ENCODE measurements at regions not wholly inside any gene's neighbourhood (a gene's known extent, or its start where the extent isn't known, plus 50 kb on each side); places are given as distances from the start of the nearest gene placed in this dataset.

- Mint-ChIP-seq H3K9me3 (no peaks in the 10 kb centered on the region), H3K36me3 (ENCODE audit: low read depth) (no peaks in the 10 kb centered on the region), H3K27ac (no peak overlapping the region), H3K4me1 (ENCODE audit: low read depth) (no peaks in the 10 kb centered on the region), H3K27me3 (ENCODE audit: low read depth) (peaks cover 5% of the 10 kb centered on the region), H3K4me3 (no peak overlapping the region)
- CTCF ChIA-PET, result no interaction called here
- intact Hi-C loops (cut with micrococcal nuclease), result no loop called here
- DNase-seq, result no peak
Observed at GRCh38 chr13:76505437-76505836, 380.8 kb downstream of the KCTD12 start.

DNA sequence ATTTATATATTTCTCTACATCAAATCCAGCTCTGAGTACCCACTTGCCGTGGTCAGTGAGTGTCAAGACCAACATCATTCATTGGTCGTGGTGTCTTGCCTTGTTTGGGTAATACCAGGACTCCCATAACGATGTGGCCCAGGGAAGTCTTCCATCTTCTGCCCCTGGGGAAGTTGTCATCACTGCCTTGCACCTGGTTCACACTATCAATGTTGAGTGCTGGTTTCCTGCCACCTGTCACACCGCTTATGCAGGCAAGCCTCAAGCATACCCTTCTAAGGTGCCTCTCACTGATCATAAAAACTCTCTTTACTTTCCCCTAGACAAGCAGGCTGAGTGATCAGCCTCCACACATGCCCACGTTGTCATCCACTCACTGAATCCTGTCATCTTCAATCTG, 382.4 kb downstream of the KCTD12 start:
- H3K9me3 Mint-ChIP-seq, result no peaks in the 10 kb centered on the region
- H3K36me3 Mint-ChIP-seq (ENCODE audit: low read depth), result no peaks in the 10 kb centered on the region
- H3K4me3 Mint-ChIP-seq, result no peak overlapping the region
- no peak for DNase-seq
- H3K4me1 Mint-ChIP-seq (ENCODE audit: low read depth), result no peaks in the 10 kb centered on the region
- H3K27me3 Mint-ChIP-seq (ENCODE audit: low read depth), result peaks cover 5% of the 10 kb centered on the region
- CTCF ChIA-PET, result no interaction called here
- H3K27ac Mint-ChIP-seq, result no peak overlapping the region
- intact Hi-C loops (cut with micrococcal nuclease), result no loop called here

DNA sequence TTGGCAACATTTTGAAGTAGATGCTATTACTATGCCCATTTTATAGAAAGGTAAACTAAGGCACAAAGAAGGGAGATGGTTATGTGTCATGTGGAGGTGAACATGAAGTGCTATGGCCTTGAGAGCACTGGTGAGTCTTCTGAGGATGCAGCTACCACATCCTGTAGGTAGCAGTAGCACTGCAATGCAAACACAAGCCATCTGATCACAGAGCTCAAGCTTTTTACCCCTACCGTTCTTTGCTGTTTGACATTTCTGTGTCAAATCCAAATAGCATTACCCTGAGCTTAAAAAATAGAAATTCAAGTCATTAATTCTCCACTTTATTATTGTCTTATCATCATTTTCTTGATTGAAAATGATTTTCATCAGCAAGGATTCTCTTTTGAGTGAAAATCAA, 382.9 kb downstream of the KCTD12 start:
- no peak for DNase-seq
- no peaks in the 10 kb centered on the region for H3K4me1 Mint-ChIP-seq (ENCODE audit: low read depth)

DNA sequence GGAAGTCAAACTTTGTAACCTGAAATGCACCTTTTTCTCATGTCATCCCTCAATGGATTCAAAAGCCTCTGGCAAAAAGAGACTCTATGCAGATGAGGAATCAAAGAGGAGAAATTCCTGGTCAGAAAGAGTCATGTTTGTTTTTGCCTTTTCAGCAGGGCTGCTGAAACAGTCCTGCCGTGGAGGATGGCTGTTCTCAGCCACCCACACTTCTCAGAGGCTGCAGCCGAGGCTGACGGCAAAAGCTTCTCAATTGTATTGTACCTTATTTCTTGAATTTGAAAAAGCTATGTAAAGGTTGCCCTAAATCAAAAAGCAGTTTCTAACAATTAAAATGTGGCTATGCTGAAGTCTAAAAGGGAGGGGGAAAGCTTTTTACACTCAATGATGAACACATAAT, 385.3 kb downstream of the KCTD12 start:
- Mint-ChIP-seq H3K27ac (no peak overlapping the region), H3K36me3 (ENCODE audit: low read depth) (no peaks in the 10 kb centered on the region), H3K4me3 (no peak overlapping the region), H3K27me3 (ENCODE audit: low read depth) (peaks cover 6% of the 10 kb centered on the region), H3K4me1 (ENCODE audit: low read depth) (no peaks in the 10 kb centered on the region), H3K9me3 (no peaks in the 10 kb centered on the region)
- CTCF ChIA-PET, result no interaction called here
- no peak for DNase-seq
- intact Hi-C loops (cut with micrococcal nuclease), result no loop called here

More for the DNA sequence above, 382.9 kb downstream of the KCTD12 start:
- Mint-ChIP-seq H3K36me3 (ENCODE audit: low read depth) (no peaks in the 10 kb centered on the region), H3K9me3 (no peaks in the 10 kb centered on the region), H3K27ac (no peak overlapping the region), H3K27me3 (ENCODE audit: low read depth) (peaks cover 5% of the 10 kb centered on the region), H3K4me3 (no peak overlapping the region)
- CTCF ChIA-PET, result no interaction called here
- intact Hi-C loops (cut with micrococcal nuclease), result no loop called here

DNA sequence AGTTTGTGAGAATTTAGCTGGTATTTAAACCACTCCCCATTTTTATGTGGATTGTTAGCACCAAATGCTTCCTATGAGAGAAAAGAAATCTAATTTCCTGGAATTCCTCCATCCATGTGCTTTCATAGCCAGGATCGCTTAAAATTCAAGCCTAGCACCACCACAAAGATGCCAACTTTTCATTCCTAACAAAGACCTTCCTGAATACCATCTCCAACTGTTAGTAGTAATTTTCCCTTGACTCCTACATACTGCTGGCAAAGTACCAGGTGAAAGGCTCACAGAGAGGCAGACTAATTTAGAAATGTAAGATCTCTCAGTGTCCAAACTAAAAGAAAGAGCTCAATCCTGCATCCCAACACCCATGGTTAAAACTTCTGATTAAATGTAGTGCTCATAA, 386.3 kb downstream of the KCTD12 start:
- no peak overlapping the region for H3K4me3 Mint-ChIP-seq
- no peaks in the 10 kb centered on the region for H3K36me3 Mint-ChIP-seq (ENCODE audit: low read depth)
- H3K27ac Mint-ChIP-seq, result no peak overlapping the region
- DNase-seq, result no peak
- CTCF ChIA-PET, result interaction anchor here (0.6 kb wide), 1 partner anchor 11 kb away, joined by 4 read pairs; no protein-coding TSS in a partner anchor
- intact Hi-C loops (cut with micrococcal nuclease), result no loop called here
- no peaks in the 10 kb centered on the region for H3K9me3 Mint-ChIP-seq
- no peaks in the 10 kb centered on the region for H3K4me1 Mint-ChIP-seq (ENCODE audit: low read depth)
- peaks cover 3% of the 10 kb centered on the region for H3K27me3 Mint-ChIP-seq (ENCODE audit: low read depth)

DNA sequence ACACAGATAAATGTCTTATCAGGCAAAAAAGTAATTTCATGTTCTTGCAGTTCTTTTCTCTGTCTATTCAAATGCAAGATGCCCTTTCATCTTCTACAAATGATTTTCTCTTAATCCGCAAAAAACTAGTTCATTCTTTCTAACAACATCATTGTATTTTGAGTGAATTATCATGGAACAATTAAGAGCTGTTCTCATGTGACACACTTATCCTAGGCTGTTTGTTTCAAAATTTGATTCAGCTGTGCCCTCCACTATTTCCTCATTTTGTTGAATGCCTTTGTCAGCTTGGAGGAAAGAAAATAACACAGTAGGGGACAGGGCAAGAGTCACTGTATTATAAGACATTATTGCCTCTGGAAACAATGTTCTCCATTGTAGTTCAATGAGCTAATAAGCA, 396.9 kb downstream of the KCTD12 start:
- Mint-ChIP-seq H3K36me3 (ENCODE audit: low read depth) (no peaks in the 10 kb centered on the region), H3K27ac (no peak overlapping the region), H3K27me3 (ENCODE audit: low read depth) (peaks cover 13% of the 10 kb centered on the region), H3K4me1 (ENCODE audit: low read depth) (no peaks in the 10 kb centered on the region), H3K9me3 (no peaks in the 10 kb centered on the region), H3K4me3 (no peak overlapping the region)
- intact Hi-C loops (cut with micrococcal nuclease), result no loop called here
- CTCF ChIA-PET, result interaction anchor here (1.3 kb wide), 1 partner anchor 491 kb away, joined by 3 read pairs; no protein-coding TSS in a partner anchor
- no peak for DNase-seq

- no peaks in the 10 kb centered on the region for H3K4me1 Mint-ChIP-seq (ENCODE audit: low read depth)
- CTCF ChIA-PET, result no interaction called here
- no peaks in the 10 kb centered on the region for H3K9me3 Mint-ChIP-seq
Observed at GRCh38 chr13:76481738-76482137, 404.5 kb downstream of the KCTD12 start.

DNA sequence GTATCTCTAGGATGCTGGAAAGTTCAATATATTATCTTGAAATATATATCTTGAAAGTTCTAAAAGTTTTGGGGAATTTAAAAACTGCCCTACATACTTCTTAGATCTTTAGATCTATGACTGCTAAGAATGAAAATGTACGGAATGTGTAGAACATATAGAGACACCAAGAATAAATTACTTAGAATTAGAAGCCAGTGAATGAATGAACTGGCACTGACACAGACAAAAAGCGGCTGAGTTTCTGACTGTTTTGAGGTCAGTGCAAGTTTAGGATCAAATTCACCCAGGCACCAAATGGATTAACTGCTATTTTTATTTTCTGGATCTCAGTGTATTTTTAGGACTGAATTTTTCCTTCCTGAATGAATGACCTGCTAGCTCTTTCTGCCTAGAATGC, 411.2 kb downstream of the KCTD12 start:
- H3K9me3 Mint-ChIP-seq, result no peaks in the 10 kb centered on the region
- no peak overlapping the region for H3K27ac Mint-ChIP-seq
- no peak overlapping the region for H3K4me3 Mint-ChIP-seq
- CTCF ChIA-PET, result interaction anchor here (1.4 to 3.9 kb wide), 4 partner anchors 10 to 779 kb away, joined by 3 to 50 read pairs (median 10); no protein-coding TSS in a partner anchor
- H3K36me3 Mint-ChIP-seq (ENCODE audit: low read depth), result no peaks in the 10 kb centered on the region
- no peak for DNase-seq
- H3K27me3 Mint-ChIP-seq (ENCODE audit: low read depth), result peaks cover 5% of the 10 kb centered on the region
- no peaks in the 10 kb centered on the region for H3K4me1 Mint-ChIP-seq (ENCODE audit: low read depth)
- intact Hi-C loops (cut with micrococcal nuclease), result loop anchor here (5.0 to 10.0 kb wide), 3 partner anchors 460 to 1103 kb away; no protein-coding TSS in a partner anchor

More at GRCh38 chr13:76481738-76482137, 404.5 kb downstream of the KCTD12 start:
- H3K27ac Mint-ChIP-seq, result no peak overlapping the region
- H3K36me3 Mint-ChIP-seq (ENCODE audit: low read depth), result no peaks in the 10 kb centered on the region
- intact Hi-C loops (cut with micrococcal nuclease), result no loop called here
- DNase-seq, result no peak
- H3K4me3 Mint-ChIP-seq, result no peak overlapping the region
- peaks cover 12% of the 10 kb centered on the region for H3K27me3 Mint-ChIP-seq (ENCODE audit: low read depth)

GRCh38 chr13:76474356-76474755, 411.8 kb downstream of the KCTD12 start:
- H3K9me3 Mint-ChIP-seq, result no peaks in the 10 kb centered on the region
- DNase-seq, result no peak
- CTCF ChIA-PET, result interaction anchor here (0.6 to 3.9 kb wide), 8 partner anchors 9 to 794 kb away, joined by 3 to 50 read pairs (median 5); no protein-coding TSS in a partner anchor
- peaks cover 5% of the 10 kb centered on the region for H3K27me3 Mint-ChIP-seq (ENCODE audit: low read depth)
- intact Hi-C loops (cut with micrococcal nuclease), result loop anchor here (5.0 to 10.0 kb wide), 3 partner anchors 460 to 1102 kb away; no protein-coding TSS in a partner anchor
- H3K36me3 Mint-ChIP-seq (ENCODE audit: low read depth), result no peaks in the 10 kb centered on the region
- no peaks in the 10 kb centered on the region for H3K4me1 Mint-ChIP-seq (ENCODE audit: low read depth)
- no peak overlapping the region for H3K4me3 Mint-ChIP-seq
- no peak overlapping the region for H3K27ac Mint-ChIP-seq

GRCh38 chr13:76473552-76474134, 412.6 kb downstream of the KCTD12 start:
- intact Hi-C loops (cut with micrococcal nuclease), result loop anchor here (1.0 to 10.0 kb wide), 8 partner anchors 429 to 1101 kb away; no protein-coding TSS in a partner anchor
- H3K27ac Mint-ChIP-seq, result no peak overlapping the region
- H3K36me3 Mint-ChIP-seq (ENCODE audit: low read depth), result no peaks in the 10 kb centered on the region
- peaks cover 5% of the 10 kb centered on the region for H3K27me3 Mint-ChIP-seq (ENCODE audit: low read depth)
- H3K9me3 Mint-ChIP-seq, result no peaks in the 10 kb centered on the region
- no peaks in the 10 kb centered on the region for H3K4me1 Mint-ChIP-seq (ENCODE audit: low read depth)
- H3K4me3 Mint-ChIP-seq, result no peak overlapping the region
- CTCF ChIA-PET, result interaction anchor here (0.6 to 3.9 kb wide), 9 partner anchors 9 to 793 kb away, joined by 3 to 50 read pairs (median 7); no protein-coding TSS in a partner anchor
- DNase-seq, result peak; percentile 85

GRCh38 chr13:76472916-76473315, 413.3 kb downstream of the KCTD12 start:
- Mint-ChIP-seq H3K27ac (no peak overlapping the region), H3K9me3 (no peaks in the 10 kb centered on the region), H3K27me3 (ENCODE audit: low read depth) (peaks cover 3% of the 10 kb centered on the region), H3K4me1 (ENCODE audit: low read depth) (no peaks in the 10 kb centered on the region), H3K4me3 (no peak overlapping the region), H3K36me3 (ENCODE audit: low read depth) (no peaks in the 10 kb centered on the region)
- intact Hi-C loops (cut with micrococcal nuclease), result loop anchor here (1.0 to 10.0 kb wide), 8 partner anchors 429 to 1101 kb away; no protein-coding TSS in a partner anchor
- DNase-seq, result no peak
- CTCF ChIA-PET, result interaction anchor here (0.8 to 3.9 kb wide), 4 partner anchors 14 to 777 kb away, joined by 3 to 50 read pairs (median 8); no protein-coding TSS in a partner anchor

- Mint-ChIP-seq H3K4me3 (no peak overlapping the region), H3K27me3 (ENCODE audit: low read depth) (peaks cover 3% of the 10 kb centered on the region), H3K9me3 (no peaks in the 10 kb centered on the region), H3K4me1 (ENCODE audit: low read depth) (no peaks in the 10 kb centered on the region), H3K27ac (no peak overlapping the region), H3K36me3 (ENCODE audit: low read depth) (no peaks in the 10 kb centered on the region)
- DNase-seq, result no peak
- CTCF ChIA-PET, result interaction anchor here (0.7 to 3.9 kb wide), 5 partner anchors 21 to 1178 kb away, joined by 3 to 50 read pairs (median 6); no protein-coding TSS in a partner anchor
- intact Hi-C loops (cut with micrococcal nuclease), result loop anchor here (5.0 to 10.0 kb wide), 3 partner anchors 457 to 1099 kb away; no protein-coding TSS in a partner anchor
Observed at GRCh38 chr13:76471486-76471885, 414.7 kb downstream of the KCTD12 start.

DNA sequence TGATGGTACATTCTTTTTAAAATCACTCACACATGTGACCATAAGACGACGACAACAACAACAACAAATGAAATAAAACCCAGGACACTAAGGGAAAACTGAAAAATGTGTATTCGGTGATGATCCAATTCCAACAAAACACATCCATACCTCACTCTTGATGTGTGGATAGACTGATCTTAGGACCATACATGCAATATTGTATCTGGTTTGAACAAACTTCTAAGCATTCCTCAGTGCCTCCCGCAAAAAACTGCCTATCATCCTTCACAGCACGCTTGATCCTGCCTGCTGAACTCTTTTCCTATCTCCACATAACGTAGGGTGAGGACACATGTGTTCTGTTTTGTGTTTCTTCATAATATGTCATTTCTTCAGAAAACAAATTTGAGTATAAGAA, 415.2 kb downstream of the KCTD12 start:
- Mint-ChIP-seq H3K36me3 (ENCODE audit: low read depth) (no peaks in the 10 kb centered on the region), H3K4me1 (ENCODE audit: low read depth) (no peaks in the 10 kb centered on the region), H3K4me3 (no peak overlapping the region), H3K9me3 (no peaks in the 10 kb centered on the region), H3K27me3 (ENCODE audit: low read depth) (peaks cover 3% of the 10 kb centered on the region), H3K27ac (no peak overlapping the region)
- CTCF ChIA-PET, result interaction anchor here (0.7 to 2.3 kb wide), 3 partner anchors 594 to 775 kb away, joined by 4 to 11 read pairs (median 4); no protein-coding TSS in a partner anchor
- no peak for DNase-seq
- intact Hi-C loops (cut with micrococcal nuclease), result loop anchor here (5.0 to 10.0 kb wide), 3 partner anchors 456 to 1099 kb away; no protein-coding TSS in a partner anchor
